ENCODE measurements at regions not wholly inside any gene's neighbourhood (a gene's known extent, or its start where the extent isn't known, plus 50 kb on each side); places are given as distances from the start of the nearest gene placed in this dataset.
A peak's percentile ranks its signal among the peaks of the same experiment; 100 is the strongest.

DNA sequence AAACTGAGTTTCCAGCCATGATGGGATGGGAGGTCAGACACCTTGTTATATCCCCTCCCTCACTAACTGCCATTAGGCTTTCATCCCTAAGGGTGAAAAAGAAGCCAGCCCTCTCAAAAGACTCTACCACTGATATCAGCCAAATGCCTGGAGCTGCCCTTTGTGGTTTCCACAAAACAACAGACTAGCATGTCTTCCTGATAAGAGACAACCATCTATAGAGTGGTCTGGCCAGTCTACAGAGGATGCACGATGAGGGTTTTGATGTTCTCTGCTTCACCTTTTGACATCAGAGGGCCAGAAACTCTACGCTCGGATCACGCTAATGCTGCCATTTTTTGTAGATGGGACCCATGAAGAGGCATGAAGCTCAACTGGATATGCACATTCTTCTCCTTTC lies 61.7 kb upstream of the ARHGAP18 start:
- Mint-ChIP-seq H3K4me3 (ENCODE audit: low read depth) (no peak overlapping the region), H3K36me3 (ENCODE audit: insufficient read depth) (no peaks in the 10 kb centered on the region), H3K27ac (no peak overlapping the region), H3K27me3 (peaks cover 18% of the 10 kb centered on the region), H3K4me1 (ENCODE audit: low read depth) (peaks cover 11% of the 10 kb centered on the region), H3K9me3 (ENCODE audit: low read depth) (no peaks in the 10 kb centered on the region)
- DNase-seq (ENCODE audit: low spot score, unreplicated experiment), result no peak
- TF ChIP-seq, protein P1, sequence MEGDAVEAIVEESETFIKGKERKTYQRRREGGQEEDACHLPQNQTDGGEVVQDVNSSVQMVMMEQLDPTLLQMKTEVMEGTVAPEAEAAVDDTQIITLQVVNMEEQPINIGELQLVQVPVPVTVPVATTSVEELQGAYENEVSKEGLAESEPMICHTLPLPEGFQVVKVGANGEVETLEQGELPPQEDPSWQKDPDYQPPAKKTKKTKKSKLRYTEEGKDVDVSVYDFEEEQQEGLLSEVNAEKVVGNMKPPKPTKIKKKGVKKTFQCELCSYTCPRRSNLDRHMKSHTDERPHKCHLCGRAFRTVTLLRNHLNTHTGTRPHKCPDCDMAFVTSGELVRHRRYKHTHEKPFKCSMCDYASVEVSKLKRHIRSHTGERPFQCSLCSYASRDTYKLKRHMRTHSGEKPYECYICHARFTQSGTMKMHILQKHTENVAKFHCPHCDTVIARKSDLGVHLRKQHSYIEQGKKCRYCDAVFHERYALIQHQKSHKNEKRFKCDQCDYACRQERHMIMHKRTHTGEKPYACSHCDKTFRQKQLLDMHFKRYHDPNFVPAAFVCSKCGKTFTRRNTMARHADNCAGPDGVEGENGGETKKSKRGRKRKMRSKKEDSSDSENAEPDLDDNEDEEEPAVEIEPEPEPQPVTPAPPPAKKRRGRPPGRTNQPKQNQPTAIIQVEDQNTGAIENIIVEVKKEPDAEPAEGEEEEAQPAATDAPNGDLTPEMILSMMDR (IDR thresholded peaks at IDR 0.05; ENCODE audit: unreplicated experiment), result no peak

DNA sequence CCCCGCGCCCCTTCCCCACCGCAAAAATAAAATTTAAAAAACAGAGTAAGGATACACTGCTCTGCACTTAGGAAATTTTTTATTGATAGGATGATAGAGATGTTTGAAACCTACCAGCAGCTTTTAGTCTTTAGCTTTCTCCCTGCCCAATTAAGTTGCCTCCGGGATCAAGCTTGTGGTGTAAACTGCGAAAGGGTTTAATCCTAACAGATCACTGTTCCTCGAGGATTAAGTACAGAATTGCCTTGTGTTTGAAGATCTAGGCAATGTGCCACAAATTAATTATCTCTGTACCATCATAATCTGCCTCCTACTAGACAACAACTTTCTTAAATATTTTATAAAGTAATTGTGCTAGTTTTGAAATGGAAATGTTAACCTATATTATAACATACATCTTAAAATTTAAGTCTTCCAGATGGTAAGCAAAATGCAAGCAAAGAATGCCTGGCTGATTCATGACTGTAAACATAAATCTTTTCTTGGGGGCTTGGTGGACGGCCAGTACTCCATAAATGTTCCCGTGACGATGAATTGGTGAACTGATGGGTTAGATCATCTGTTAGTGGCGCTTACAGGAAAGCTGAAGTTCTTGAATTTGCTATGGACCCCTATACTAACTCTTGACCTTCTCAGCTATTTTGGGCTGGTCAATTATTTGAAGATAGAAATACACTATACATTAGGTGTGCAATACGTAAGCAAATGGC lies 58.0 kb upstream of the ARHGAP18 start:
- TF ChIP-seq, protein P1 (IDR thresholded peaks at IDR 0.05; ENCODE audit: unreplicated experiment), result no peak
- Mint-ChIP-seq H3K27ac (no peak overlapping the region), H3K27me3 (peaks cover 33% of the 10 kb centered on the region), H3K9me3 (ENCODE audit: low read depth) (no peaks in the 10 kb centered on the region), H3K36me3 (ENCODE audit: insufficient read depth) (no peaks in the 10 kb centered on the region), H3K4me3 (ENCODE audit: low read depth) (peak overlapping the region; percentile 75), H3K4me1 (ENCODE audit: low read depth) (peaks cover 7% of the 10 kb centered on the region)
- DNase-seq (ENCODE audit: low spot score, unreplicated experiment), result no peak

DNA sequence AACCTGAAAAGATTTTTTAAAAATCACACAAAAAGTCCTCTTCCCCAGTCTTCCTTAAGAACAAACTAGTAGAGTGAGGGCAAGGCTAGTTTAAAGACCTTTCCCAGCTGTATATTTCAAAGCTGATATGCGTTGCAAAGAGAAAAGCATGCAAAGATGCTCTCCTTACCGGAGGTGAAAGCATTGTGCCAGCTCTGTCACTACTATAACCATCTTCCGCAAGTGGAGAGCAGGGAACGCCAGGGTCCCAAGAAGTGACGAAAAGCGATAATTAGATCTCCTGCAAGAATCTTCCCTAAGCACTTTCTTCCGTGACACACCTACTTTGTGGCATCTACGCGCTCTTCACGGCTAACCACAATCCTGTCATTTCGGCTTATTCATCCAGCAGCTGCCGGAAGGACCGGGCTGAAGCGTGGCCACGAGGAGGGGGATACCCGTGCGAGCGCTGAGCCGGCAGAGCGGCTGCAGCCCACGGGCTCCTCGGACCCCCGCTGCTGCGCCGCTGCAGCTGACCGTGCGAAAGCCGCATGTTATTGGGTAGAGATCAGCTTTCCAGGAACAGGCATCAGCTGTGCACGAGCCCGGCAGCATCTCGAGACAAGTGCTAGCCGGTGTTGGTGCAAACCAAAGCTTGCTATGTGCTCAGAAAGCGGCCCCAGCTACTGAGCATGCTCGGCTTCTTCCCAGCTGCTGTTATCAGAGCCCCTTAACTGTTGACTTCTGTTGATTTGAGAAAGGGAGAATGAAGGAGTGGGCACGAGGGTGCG lies 57.2 kb upstream of the ARHGAP18 start:
- Mint-ChIP-seq H3K4me1 (ENCODE audit: low read depth) (peaks cover 7% of the 10 kb centered on the region), H3K36me3 (ENCODE audit: insufficient read depth) (no peaks in the 10 kb centered on the region), H3K27ac (no peak overlapping the region), H3K27me3 (peaks cover 32% of the 10 kb centered on the region), H3K9me3 (ENCODE audit: low read depth) (no peaks in the 10 kb centered on the region), H3K4me3 (ENCODE audit: low read depth) (peak overlapping the region; percentile 75)
- TF ChIP-seq, protein P1 (IDR thresholded peaks at IDR 0.05; ENCODE audit: unreplicated experiment), result no peak
- peak; percentile 25 for DNase-seq (ENCODE audit: low spot score, unreplicated experiment)

DNA sequence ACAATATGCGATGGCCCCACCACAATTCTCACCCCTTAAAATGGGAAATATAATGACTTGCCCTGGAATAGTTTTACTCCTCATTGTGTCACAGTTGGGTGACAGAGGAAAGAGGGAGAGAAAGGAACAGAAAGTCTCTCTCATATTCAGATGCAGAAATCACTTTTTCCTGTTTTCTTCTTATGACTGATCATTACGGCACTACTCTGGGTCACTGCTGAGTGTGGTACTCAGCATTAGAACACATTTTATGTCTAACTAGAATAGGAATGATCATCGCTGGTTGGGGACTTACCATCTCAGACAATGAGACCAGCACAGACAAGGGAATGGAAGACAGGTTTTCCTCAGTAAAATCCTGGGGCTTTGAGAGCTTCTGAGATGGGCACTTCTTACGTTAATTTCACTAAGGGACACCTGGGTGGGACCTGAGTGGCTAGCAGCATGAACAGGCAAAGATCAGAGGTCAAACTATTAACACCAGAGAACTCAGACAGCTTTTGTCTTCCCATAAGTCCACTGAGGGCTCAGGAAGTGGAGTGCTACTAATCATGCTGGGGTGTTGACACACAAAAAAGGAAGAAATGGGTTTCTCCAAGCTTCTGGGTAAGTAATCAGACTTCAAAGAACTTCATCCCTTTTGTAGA lies 54.9 kb upstream of the ARHGAP18 start:
- H3K27me3 Mint-ChIP-seq, result peaks cover 29% of the 10 kb centered on the region
- H3K4me3 Mint-ChIP-seq (ENCODE audit: low read depth), result no peak overlapping the region
- no peaks in the 10 kb centered on the region for H3K9me3 Mint-ChIP-seq (ENCODE audit: low read depth)
- TF ChIP-seq, protein P1 (IDR thresholded peaks at IDR 0.05; ENCODE audit: unreplicated experiment), result no peak
- no peaks in the 10 kb centered on the region for H3K36me3 Mint-ChIP-seq (ENCODE audit: insufficient read depth)
- no peak overlapping the region for H3K27ac Mint-ChIP-seq
- no peak for DNase-seq (ENCODE audit: low spot score, unreplicated experiment)
- H3K4me1 Mint-ChIP-seq (ENCODE audit: low read depth), result peaks cover 7% of the 10 kb centered on the region

DNA sequence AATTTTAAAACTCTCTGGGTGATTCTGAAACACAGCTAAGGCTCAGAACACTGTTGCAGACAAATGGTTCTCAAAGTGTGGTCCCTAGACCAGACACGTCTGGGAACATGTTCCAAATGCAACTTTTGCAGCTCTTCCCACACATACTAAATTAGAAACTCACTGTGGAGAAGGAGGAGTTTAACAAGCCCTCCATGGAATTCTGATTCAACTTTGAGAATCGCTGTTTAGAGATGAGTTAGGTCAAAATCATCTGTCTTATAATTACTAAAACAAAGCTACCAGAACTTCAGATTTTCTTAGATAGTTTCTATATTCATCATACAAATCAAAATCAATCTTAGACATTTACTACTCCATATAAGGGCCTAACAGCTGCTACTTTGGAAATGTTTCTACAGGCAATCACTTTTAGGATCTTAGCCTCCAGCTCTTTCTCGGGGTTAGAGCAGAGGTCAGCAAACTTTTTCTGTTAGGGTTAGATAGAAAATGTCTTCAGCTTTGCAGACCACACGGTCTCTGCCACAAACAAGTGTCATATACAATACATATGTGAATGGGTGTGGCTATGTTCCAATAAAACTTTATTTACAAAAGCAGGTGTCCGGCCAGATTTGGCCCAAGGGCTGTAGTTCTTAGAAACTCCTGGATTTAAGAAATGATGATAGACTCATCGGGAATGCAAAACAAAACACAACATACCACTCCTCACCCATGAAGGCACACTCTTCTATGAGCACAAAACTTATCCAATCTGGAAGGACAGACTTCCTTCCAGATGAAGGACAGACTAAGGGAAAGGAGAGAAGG lies 50.0 kb upstream of the ARHGAP18 start:
- no peaks in the 10 kb centered on the region for H3K9me3 Mint-ChIP-seq (ENCODE audit: low read depth)
- no peak for DNase-seq (ENCODE audit: low spot score, unreplicated experiment)
- no peaks in the 10 kb centered on the region for H3K36me3 Mint-ChIP-seq (ENCODE audit: insufficient read depth)
- TF ChIP-seq, protein P1 (IDR thresholded peaks at IDR 0.05; ENCODE audit: unreplicated experiment), result no peak
- H3K27ac Mint-ChIP-seq, result no peak overlapping the region
- H3K27me3 Mint-ChIP-seq, result peaks cover 7% of the 10 kb centered on the region
- H3K4me1 Mint-ChIP-seq (ENCODE audit: low read depth), result no peaks in the 10 kb centered on the region
- H3K4me3 Mint-ChIP-seq (ENCODE audit: low read depth), result no peak overlapping the region
